OCI-LY3 (cell line): ENCODE measurements at regions not wholly inside any gene's neighbourhood (a gene's known extent, or its start where the extent isn't known, plus 50 kb on each side); places are given as distances from the start of the nearest gene placed in this dataset.
"Not testable (repeated sequence)": the region's sequence is repeated elsewhere in the genome, so short reads cannot be mapped to it uniquely, and the experiment has no call there.

Experiments
- CTCF ChIP-seq: fragments of 200-600, 300-600 bp; sonication (generic); IDR thresholded peaks from 2 replicates; pipeline ENCODE4 v1.5.1; 2014; ENCODE audit warnings: antibody characterized with exemption, low read length, low read depth
- EZH2phosphoT487 ChIP-seq: fragments of 200-600 bp; shearing (Covaris generic); IDR thresholded peaks from 2 replicates; pipeline ENCODE4 v1.6.1; 2018; ENCODE audit warnings: antibody characterized with exemption, mixed run types, low read depth

- TF ChIP-seq CTCF, EZH2phosphoT487: not testable (repeated sequence)
Observed at GRCh38 chr20:29324516-29325303, 1932.8 kb upstream of the DEFB115 start.
